HG03095 (cell line): ENCODE measurements at regions not wholly inside any gene's neighbourhood (a gene's known extent, or its start where the extent isn't known, plus 50 kb on each side); places are given as distances from the start of the nearest gene placed in this dataset.

ENCODE experiments used
- ATAC-seq: cut with Tn5 transposase; IDR thresholded peaks from one replicate; pipeline ENCODE4 v1.9.1; 2021; ENCODE audit warnings: moderate library complexity; ENCODE audit not compliant: unreplicated experiment

GRCh38 chr4:3831529-3832150 lies 65.5 kb downstream of the ADRA2C start:
- ATAC-seq, result no peak

GRCh38 chr4:3832536-3833220 lies 66.5 kb downstream of the ADRA2C start:
- ATAC-seq, result no peak

GRCh38 chr4:3833326-3833989 lies 67.3 kb downstream of the ADRA2C start:
- no peak for ATAC-seq

- ATAC-seq, result no peak
Measured at GRCh38 chr4:3834186-3834662, 68.0 kb downstream of the ADRA2C start.

GRCh38 chr4:3834663-3835521 lies 68.7 kb downstream of the ADRA2C start:
- ATAC-seq, result no peak

GRCh38 chr4:3835527-3836405 lies 69.6 kb downstream of the ADRA2C start:
- no peak for ATAC-seq

GRCh38 chr4:3836406-3836755 lies 70.2 kb downstream of the ADRA2C start:
- ATAC-seq, result no peak

- ATAC-seq, result no peak
Measured at GRCh38 chr4:3836756-3837601, 70.8 kb downstream of the ADRA2C start.

- no peak for ATAC-seq
Measured at GRCh38 chr4:3838437-3839380, 72.5 kb downstream of the ADRA2C start.

GRCh38 chr4:3845094-3845743 lies 79.0 kb downstream of the ADRA2C start:
- ATAC-seq, result no peak

- no peak for ATAC-seq
Measured at GRCh38 chr4:3845744-3846429, 79.7 kb downstream of the ADRA2C start.

GRCh38 chr4:3847211-3847940 lies 81.2 kb downstream of the ADRA2C start:
- ATAC-seq, result no peak

- no peak for ATAC-seq
Measured at GRCh38 chr4:3848323-3848722, 82.1 kb downstream of the ADRA2C start.

GRCh38 chr4:3849140-3849539 lies 83.0 kb downstream of the ADRA2C start:
- no peak for ATAC-seq

- no peak for ATAC-seq
Measured at GRCh38 chr4:3850128-3850527, 83.9 kb downstream of the ADRA2C start.

GRCh38 chr4:3851211-3851610 lies 85.0 kb downstream of the ADRA2C start:
- no peak for ATAC-seq

- no peak for ATAC-seq
Measured at GRCh38 chr4:3851881-3852280, 85.7 kb downstream of the ADRA2C start.
